NCI-H526 (cell line): ENCODE measurements at regions not wholly inside any gene's neighbourhood (a gene's known extent, or its start where the extent isn't known, plus 50 kb on each side); places are given as distances from the start of the nearest gene placed in this dataset.
"Not testable (repeated sequence)": the region's sequence is repeated elsewhere in the genome, so short reads cannot be mapped to it uniquely, and the experiment has no call there.

Source experiments
- DNase-seq, 2 experiments: peaks; one replicate each; lab custom pipeline; 2025; lab: John Stamatoyannopoulos, UW

DNA sequence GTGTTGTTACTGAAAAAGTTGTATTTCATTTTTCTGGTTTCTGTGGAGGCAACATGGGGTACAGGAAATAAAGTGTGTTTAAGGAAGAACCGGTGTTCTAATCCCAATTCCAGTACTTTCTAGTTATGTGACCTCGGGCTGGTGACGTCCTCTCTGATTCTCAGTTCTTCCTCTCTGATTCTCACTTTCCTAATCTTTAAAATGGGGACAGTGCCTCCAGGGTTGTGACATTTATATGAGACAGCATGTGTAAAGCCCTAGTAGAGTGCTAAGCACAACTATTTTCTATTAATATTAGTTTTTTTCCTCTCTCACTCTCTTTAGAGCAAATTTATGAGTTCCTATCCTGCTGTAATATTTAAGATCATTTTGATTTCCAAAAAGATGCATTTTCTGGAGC, 50.9 kb upstream of the PTPDC1 start:
- DNase-seq, result no peak

DNA sequence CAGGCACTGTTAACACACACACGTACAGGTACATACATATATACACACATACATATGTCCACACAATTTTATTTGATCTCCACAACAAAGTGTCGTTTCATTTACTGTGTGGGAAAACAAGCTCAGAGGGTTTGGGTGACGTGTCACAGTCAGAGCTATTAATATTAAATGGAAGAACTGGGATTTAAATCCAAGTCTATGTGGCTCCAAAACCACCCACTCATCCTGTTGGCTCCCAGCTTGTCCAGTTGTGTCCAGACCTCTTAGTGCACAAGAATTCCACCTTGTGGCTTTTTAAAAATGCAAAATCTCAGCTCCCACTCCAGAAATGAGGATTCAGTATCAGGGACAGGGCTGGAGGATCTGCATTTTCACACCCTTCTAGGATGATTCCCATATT, 52.3 kb upstream of the PTPDC1 start:
- DNase-seq, result no peak

DNA sequence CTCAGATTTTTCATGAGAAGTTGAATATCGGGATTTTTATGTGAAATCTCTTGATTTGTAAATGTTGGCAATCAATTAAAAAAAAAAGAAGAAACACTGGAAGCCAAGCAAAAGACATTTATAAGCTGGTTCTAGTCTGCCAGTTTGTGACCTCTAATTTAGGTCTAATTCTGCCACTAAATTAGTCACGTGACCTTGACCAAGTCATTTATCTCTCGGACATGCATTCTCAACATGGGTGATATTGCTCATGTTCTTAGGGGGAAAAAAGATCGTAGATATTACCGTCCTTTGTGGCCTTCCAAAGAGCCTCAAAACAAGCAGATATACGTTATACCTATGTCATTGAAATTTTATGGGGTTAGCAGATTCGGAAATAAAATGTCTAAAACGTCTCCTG, 52.9 kb upstream of the PTPDC1 start:
- peak in 1 of 2 experiments; percentile 15 for DNase-seq

DNA sequence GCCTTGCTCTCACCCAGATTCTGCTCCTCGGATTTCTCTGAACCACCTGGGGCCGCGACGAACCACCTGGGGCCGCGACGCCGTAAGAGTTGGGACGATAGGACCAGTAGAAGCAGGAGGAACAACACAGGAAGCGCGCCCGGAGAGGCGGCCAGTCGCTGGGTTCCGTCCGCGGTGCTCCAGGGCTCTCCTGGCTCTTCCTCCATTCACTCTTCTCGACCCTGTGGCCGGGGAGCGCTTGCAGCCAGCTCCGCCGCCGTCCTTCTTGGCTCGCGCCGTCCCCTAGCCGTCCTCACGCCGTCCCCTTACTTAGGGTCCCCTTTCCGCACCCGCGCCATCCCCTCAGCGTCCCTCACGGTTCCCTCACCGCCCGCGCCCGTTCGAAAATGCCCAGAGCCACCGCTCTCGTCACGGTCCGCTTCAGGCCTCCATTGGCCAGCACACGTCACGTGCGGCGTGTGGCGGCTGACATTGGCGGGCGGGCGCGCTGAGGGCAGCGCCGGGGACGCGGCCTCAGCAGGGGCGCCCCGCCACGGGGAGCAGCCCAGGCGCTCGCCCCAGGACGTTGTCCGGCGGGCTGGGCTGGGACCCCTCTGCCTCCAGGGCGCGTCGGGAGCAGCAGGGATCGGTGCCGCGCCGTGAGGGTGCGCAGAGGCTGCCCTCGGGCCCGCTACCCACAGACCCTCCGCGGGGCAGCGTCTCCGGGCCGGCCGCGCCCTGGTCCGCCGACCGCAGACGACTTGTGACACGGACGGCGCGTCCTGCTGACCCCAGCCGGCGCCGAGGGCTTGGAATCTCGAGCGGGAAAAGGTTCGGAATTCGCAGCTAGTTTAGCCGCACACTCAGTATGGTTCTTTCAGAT, 53.7 kb upstream of the PTPDC1 start:
- DNase-seq, result peak; percentile 62 to 86

DNA sequence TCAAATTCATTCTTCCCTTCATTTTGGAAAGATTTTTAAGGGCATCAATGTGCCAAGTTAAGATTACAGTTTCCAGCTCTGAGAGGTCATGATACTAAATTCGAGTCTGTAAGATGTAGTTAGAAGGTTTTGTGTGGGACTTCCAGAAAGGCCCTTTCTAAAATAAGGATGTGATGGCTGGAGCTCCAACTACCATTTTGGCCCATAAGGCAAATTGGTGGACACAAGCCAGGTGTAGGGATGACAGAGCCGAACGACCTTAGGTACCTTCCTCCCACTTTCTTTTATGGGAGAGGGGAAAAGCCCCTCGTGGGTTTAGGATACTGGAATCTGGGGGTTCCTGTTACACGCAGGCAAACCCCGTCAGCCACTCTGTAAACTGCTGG, 54.3 kb upstream of the PTPDC1 start:
- DNase-seq, result no peak

DNA sequence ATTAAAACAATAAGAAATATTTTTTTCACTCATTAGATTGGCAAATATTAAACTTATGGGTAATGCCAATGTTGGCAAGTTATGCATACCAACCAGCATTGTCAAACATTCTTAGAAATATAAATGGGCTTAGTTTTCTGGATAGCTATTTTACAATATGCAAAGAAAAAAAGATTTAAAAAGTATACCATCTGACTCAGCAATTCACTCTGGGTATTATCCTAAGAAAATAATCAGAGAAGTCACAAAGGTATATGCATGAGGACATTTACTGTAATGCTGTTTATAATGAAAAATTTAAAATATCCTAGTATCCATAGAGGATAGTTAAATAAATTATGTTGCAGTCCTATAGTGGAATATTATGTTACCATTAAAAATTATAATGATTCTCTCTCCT, 57.4 kb upstream of the PTPDC1 start:
- DNase-seq, result no peak

DNA sequence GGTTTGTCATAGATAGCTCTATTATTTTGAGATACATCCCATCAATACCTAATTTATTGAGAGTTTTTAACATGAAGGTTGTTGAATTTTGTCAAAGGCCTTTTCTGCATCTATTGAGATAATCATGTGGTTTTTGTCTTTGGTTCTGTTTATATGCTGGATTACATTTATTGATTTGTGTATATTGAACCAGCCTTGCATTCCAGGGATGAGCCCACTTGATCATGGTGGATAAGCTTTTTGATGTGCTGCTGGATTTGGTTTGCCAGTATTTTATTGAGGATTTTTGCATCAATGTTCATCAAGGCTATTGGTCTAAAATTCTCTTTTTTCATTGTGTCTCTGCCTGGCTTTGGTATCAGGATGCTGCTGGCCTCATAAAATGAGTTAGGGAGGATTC, 61.8 kb upstream of the PTPDC1 start:
- DNase-seq, result not testable (repeated sequence)

DNA sequence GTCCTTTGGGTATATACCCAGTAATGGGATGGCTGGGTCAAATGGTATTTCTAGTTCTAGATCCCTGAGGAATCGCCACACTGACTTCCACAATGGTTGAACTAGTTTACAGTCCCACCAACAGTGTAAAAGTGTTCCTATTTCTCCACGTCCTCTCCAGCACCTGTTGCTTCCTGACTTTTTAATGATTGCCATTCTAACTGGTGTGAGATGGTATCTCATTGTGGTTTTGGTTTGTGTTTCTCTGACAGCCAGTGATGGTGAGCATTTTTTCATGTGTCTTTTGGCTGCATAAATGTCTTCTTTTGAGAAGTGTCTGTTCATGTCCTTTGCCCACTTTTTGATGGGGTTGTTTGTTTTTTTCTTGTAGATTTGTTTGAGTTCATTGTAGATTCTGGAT, 63.4 kb upstream of the PTPDC1 start:
- DNase-seq, result not testable (repeated sequence)

DNA sequence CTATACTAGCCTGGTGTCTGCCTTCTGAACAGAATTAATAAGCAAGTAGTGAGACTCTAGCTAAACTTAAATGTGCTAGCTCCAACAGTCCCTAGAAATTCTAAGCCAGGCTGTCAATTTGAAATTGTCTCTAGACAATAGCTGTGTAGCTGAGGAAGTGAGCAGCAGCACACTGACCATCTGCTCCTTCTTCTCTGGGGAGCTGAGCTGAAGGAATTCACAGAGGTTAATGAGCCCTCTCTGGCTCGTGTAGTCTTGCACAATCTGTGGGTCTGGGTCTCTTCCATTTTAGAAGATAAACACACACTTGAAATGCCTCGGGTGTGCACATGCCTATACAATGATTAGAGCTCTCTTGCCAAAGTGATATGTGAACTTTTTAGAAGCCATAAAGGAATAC, 63.5 kb upstream of the BARX1 start:
- DNase-seq, result no peak

DNA sequence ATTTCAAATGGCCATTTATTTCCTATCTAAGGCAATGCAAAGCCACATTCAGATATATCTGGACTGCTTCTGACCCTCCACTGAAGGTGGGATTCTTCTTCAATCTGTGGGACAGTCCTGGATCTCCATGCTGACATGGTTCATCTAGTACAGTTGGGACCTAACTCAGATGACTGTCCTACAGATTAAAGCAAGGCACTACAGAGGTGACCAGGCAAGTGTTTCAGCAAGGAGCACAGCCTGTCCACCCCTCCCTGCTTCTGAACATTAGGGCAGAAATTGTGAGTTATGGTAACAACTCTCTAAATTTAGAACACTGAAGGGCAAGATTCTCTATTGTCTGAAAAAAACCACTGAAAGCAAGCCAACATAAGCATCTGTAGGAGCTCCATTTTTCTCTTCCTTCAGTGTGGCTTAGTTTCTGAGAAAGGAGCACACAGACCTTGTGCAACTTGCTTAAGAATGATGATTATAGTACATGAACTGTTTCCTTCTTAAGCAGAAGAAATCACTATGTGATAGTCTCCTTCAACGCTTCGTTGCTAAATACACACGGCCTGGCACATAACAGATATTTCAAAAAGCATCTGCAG, 62.9 kb upstream of the BARX1 start:
- no peak for DNase-seq

DNA sequence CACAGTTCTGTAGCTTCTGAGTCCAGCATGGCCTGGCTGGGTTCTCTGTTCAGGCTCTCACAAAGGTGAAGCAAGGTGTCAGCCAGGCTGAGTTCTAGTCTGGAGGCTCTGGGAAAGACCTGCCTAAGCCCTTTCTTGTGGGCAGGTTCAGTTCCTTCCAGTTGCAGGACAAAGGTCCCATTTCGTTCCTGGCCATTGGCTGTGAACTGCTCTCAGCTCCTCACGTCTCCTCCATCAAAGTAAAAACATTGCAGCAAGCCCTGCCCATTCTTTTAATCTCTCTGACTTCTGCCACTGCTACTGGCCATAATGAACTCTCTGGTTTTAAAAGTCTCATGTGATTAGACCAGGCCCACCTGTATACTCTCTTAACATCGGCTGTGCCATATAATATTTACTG, 61.6 kb upstream of the BARX1 start:
- no peak for DNase-seq

DNA sequence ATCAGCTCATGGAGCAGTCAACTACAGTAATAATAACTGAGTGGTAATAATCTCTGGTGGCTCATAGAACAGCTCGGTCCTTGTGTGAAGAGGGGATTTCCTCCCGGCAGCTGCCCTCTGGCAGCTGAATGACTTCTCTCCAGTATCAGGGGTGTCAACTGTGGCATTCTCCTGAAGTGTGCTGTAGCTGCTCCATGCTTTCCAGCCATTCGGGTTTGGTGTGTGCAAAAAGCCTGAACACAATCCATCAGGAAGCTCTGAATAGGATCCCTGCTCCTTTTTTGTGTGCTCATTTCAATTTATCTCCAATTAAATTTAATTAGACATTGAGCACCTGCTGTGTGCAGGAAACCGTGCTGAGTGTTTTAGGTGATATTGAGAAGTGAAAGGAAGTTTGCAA, 59.8 kb upstream of the BARX1 start:
- no peak for DNase-seq

DNA sequence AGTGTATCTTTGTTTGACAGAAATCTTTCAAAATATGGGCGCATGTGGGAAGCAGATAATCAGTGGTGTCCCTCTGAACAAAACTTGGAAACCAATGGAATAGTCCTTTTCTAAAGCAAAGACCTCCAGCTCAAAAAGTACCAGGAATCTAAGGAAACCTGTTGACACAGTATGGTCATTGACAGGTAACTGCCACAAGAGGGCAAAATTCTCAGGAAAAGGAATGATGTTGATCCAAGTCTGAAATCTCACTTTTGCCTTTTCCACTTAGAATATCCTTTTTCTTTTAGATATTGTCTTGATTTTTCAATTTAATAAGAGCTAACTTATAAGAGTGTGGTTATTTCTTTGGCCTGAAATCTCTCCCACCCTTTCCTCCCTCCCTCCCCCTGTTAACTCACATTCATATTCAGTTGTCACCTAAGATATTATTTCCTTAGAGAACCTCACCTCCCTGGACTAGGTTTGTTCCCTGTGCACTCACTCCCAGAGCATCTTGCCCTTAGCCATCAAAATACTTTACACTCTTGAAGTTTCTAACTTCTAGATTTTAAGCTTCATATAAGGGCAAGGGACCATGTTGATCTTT, 59.0 kb upstream of the BARX1 start:
- peak in 1 of 2 experiments; percentile 44 for DNase-seq

DNA sequence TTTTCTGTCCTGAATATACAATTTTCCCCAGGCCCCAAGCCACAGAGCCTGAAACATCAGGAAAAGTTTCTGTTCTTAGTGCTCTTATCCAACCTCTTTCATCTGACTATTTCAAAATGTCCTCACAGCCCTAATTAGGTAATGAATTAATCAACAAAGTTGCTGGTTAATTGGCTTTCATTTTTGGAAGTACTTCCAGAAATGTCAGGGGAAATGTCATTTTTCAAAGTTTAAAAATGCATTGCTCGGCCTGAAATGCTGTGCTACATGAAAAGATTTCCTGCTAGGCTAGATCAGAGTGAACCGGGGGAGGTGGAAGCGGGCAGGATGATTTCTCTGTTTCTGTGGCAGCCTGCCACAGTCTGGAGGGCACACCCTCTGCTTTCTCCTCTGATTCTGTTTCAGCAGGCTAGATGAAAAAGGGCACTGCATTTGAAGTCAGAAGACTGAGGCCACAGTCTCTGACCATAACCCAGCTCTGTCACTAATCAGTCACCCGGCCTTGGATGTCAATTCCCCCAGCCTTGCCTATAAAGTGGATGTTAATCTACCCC, 55.9 kb upstream of the BARX1 start:
- DNase-seq, result no peak

DNA sequence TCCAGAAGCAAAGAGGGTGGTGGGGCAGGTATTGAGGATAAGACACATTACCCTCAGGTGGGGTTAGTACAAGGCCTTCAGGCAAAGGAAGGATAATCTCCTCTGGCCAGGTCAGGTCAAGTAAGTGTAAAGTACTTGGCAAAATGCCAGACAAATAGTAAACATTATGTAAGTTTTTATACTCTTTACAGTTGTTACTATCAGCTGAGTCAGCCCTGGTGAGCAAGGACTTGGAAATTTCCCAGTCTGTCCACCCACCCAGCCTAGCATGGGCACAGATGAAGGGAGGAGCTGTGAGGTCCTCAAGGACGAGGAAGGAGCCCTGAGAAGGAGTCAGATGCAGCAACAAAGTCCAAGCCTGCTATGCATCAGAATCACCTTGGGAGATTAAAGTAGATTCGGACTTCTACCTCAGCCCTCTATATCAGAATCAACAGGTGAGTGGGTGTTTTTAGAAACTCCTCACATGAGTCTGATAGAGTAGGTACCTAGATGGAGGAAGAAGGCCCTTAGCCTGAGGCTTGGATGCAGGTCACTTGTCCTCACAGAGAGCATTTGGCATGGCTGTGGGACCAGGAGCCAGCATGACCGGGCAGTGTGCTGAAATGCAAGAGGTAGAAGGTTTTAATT, 50.2 kb upstream of the BARX1 start:
- no peak for DNase-seq
